ENCODE measurements at regions not wholly inside any gene's neighbourhood (a gene's known extent, or its start where the extent isn't known, plus 50 kb on each side); places are given as distances from the start of the nearest gene placed in this dataset.

DNA sequence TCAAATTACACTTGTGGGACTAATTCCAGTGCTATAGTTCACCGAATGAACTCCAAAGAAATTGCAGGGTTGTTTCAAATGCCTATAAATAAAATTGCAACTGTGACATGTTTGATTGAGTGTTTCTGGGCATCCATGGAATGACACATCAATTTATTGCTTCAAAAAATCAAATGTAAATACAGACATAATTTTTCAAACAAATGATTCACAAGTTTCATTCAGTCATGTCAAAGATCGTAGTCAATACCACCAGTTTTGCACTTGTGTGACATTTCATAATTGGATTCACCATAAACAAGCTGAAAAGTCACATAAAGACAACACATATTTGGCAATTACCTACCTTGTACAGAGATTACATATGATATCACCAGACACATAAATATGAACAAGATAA, 350.8 kb downstream of the CDH2 start:
- DNase-seq (ENCODE audit: low spot score): no peak

DNA sequence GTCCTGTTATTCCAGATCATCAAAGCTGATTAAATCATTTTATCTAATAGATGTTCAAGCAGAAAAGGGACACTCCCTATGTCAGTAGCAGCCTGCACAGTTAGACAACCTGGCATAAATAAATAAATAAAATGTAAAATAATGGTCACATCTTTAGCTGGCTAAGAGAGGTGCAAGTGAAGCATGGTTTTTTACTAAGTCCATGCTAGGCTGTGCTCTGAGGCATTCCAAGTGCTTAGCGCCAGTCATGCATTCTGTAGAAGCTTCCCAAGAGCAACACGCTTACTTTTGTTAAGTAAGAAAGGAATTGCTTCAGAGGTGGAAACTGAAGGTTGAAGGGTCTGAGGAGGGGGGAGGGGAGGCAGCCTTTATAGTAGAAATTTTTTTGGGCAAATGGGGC, 351.2 kb downstream of the CDH2 start:
- DNase-seq (ENCODE audit: low spot score): no peak

DNA sequence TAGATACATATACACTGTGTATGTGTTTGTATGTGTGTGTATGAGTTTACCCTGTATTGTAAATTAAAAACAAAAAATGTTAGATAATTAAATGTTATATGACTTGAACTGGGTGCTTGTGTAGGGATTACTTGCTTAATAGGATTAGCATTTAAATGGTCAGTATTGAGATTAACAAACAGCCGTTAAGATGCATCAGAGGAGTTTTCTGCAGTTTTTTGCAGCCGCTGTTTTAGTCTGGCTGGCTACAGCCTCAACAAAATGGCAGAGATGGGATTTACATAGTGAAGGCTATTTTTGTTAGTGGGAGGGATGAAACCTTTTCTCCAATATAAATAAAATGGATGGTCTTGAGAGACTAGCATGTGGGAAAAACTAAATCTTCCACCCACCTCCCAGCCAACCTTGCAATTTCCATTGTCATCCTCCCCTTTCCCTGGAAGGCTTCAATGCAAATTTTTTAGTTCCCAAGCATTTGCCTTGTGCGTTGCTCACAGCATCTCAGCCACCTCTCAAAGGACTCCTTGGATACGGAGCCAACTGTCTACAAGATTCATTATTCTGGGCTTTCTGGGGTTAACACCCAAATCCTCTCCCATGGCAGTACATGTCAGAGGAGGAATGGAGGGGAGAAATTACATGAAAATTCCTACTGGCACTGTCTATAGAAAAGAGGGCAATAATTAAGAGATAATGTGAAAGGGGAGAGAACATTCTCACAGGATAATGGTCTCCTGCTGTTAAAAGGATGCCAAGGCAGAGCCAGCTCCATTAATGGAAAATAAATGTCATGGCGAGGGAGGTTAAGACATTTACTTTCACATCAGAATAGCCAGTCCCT, 351.9 kb downstream of the CDH2 start:
- DNase-seq (ENCODE audit: low spot score): no peak

DNA sequence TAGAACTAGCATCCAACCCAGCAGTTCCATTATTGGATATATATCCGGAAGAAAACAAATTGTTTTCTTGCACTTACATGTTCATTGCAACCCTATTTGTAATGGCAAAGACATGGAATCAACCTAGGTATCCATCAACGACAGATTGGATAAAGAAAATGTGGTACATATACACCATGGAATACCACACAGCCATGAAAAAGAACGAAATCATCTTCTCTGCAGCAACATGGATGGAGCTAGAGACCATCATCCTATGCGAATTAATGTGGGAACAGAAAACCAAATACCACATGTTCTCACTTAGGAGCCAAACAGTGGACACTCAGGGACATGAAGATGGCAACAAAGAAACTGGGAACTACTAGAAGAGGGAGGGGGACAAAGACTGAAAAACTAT, 352.7 kb downstream of the CDH2 start:
- no peak for DNase-seq (ENCODE audit: low spot score)

DNA sequence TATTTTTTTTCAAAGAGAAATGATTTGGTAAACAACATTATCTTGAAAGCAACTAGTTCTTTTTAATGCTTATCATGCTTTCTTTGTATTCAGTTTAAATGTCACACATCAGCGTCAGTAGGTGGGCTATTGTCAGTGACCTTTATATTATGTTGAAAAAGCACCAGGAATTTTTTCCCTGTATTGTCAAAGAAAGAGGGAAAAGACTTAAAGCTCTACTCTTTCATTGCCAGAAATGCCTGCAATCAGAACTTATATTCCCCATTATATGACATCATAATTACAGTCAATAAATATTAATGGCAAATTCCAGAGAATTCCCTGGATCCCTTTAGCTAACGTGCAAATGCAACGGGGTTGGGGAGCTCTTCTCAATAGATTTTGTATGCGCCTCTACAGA, 353.9 kb downstream of the CDH2 start:
- DNase-seq (ENCODE audit: low spot score): no peak

- DNase-seq (ENCODE audit: low spot score): no peak
Measured at GRCh38 chr18:27808683-27809082, 368.2 kb downstream of the CDH2 start.

DNA sequence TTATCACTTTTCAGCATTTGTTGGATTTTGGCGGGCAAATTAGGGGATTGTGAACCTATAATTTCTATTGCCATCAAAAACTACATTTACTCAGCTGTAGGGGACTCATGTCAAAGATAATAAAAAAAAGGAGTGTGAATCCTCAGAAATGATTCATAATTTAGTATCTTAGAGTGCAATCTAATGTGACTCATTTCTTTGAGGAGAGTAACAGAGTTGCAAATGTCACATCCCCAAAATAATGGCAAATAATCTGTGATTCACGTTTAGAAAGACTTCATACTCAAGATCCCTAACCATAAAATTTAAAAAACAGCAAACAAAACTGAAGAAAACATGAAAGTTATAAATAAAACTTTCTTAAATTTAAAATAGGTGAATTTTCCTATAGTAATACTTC, 373.0 kb downstream of the CDH2 start:
- DNase-seq (ENCODE audit: low spot score): no peak

- DNase-seq (ENCODE audit: low spot score): no peak
Measured at GRCh38 chr18:27797484-27797883, 379.4 kb downstream of the CDH2 start.

- DNase-seq (ENCODE audit: low spot score): no peak
Measured at GRCh38 chr18:27794181-27794926, 382.6 kb downstream of the CDH2 start.

GRCh38 chr18:27793013-27793785, 383.7 kb downstream of the CDH2 start:
- DNase-seq (ENCODE audit: low spot score): no peak

GRCh38 chr18:27789406-27789805, 387.5 kb downstream of the CDH2 start:
- DNase-seq (ENCODE audit: low spot score): no peak

DNA sequence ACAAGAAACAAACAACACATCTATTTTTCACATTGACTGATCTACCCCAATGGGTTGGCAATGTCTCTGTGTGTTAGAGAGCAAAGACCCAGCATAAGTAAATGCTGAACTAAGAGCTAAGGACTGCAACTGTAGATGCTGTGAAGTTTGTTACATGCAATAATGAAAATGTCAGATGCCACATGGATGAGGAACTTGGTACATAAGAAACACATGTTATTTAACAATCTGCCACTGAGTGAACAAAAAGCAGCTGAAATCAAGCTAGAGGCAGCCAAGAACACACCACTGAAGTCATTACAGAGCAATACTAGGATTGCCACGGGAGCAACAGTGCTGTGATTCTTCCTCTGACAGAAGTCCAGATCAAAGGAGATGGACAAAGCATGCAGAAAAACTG, 389.4 kb downstream of the CDH2 start:
- DNase-seq (ENCODE audit: low spot score): no peak

DNA sequence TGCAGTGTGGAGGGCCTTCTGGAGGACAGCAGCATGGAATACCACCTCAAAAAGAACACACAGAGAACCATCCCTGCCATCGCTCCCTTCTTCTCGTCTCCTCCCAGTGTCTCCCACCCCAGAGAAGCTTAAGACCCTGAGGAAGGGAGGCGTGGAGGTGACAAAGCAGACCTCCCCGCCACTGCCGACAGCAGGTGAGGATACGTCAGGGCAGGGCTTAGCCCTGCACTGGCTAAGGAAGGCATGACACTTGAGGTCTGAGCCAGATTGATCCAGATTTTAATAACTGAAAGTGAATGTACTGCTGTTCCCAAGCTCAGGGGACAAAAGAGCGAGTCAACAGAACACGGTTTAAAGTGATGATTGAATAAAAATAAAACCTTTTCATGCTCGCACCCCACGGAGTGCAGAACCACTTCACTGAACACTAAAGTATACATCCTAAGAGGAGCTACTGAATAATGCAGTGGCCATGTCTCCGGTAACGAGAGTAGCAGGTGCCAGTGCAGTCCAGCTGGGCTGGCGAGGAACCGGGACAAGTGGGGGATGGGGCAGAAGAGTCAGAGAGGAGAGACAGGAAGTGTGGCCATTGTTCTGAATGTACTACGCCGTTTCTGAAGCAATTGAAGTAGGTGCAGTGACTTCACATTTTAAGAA, 391.0 kb downstream of the CDH2 start:
- no peak for DNase-seq (ENCODE audit: low spot score)

DNA sequence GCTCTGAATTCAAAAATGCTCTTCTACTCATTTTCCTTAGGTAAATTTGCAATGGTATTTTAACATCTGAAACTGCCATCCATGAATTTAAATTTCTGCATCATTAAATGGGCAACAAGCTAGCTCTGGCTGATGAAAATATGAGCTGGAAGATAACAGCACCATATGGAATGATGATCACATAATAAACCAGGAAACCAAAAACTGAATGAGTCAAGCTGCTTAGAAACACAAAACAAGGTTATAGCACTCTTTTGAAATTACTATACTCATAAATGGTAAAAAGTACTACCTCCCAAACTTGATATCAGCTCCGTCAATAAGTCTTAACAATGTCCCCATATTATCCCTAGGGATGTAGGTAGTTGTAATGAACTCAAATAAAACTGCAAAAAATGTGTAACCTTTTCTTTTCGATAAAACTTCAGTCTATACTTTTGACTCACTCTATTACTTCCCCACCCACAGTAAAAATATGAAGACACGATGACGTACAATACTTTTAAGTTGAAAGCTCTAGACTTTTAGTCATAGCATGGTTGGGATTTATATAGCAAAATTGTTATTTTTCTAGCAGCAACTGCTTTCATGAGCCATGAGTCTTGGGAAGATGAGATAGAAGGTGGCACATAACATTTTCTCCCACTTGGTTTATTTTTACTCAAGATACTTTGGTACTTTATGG, 396.7 kb downstream of the CDH2 start:
- DNase-seq (ENCODE audit: low spot score): no peak

DNA sequence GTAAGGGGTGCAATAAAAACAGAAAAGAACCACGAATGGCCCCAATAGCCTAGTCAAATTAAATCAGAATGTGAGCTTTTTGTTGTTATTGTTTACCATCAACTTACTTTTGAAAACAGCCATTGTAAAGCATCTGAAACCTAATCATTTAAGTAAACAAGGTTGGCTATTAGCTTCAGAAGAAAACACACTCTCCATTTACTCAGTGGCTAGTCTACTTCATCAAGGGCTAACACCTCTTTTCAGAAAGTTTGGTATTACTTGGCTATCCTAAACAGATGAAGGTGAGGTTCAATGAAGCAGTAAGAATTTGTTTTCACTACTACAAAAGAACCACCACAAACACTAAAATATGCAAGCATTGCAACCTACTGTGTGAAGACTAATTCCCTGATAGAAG, 398.0 kb downstream of the CDH2 start:
- no peak for DNase-seq (ENCODE audit: low spot score)

GRCh38 chr18:27778441-27778840, 398.5 kb downstream of the CDH2 start:
- DNase-seq (ENCODE audit: low spot score): peak; percentile 3

GRCh38 chr18:27772081-27772480, 404.8 kb downstream of the CDH2 start:
- no peak for DNase-seq (ENCODE audit: low spot score)

DNA sequence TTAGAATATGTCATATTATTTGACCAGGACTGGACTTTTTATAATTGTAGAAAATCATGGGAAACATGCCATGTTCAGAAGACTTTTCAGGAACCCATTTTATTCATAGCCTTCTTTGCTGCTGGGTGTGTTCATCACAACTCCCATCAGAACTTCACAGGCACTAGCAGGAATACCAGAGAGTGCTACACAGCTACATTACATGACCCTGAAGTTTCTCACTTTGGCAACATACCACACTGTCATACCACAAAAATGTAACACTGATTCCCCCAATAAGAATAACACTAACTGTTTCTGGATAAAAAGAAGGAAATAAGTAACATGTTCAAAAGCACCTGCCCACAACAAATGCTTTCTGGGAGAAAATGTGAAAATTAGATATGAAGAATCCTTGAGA, 405.4 kb downstream of the CDH2 start:
- no peak for DNase-seq (ENCODE audit: low spot score)

- DNase-seq (ENCODE audit: low spot score): no peak
Measured at GRCh38 chr18:27769152-27769551, 407.8 kb downstream of the CDH2 start.

DNA sequence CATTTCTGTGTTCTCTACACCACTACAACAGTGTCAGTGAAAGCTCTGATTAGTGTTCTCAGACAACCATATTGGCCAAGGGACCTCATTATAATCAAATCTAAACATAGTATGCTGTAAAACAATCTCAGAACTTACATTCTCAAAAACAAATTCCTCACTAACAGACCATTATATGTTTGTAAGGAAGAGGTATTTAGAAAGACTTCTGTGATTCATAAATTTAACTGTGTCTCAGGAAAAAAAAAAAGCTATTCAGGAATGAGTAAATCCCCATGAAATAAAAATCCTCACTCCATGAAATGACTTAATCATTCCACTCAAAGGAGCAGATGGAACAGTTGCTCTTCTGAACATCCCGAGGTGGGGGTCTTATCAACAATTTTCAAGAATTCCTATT, 413.0 kb downstream of the CDH2 start:
- DNase-seq (ENCODE audit: low spot score): no peak

DNA sequence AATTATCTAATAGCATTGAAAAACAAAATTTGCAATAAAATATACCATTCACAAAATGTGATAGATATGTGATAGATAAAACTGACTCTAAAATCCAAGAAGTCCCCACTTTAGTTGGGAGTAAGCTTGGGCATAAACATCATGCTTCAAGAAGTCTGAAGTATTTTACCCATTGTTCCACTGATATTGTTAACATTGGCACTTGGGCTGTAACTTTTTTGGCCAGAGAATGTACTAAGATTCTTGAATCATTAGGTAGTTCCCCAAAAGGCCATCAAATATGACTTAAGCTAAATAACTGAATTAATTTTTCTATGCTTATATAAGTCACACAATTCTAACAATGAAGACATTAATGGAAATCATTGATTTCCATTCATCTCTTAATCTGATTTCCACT, 413.6 kb downstream of the CDH2 start:
- no peak for DNase-seq (ENCODE audit: low spot score)

DNA sequence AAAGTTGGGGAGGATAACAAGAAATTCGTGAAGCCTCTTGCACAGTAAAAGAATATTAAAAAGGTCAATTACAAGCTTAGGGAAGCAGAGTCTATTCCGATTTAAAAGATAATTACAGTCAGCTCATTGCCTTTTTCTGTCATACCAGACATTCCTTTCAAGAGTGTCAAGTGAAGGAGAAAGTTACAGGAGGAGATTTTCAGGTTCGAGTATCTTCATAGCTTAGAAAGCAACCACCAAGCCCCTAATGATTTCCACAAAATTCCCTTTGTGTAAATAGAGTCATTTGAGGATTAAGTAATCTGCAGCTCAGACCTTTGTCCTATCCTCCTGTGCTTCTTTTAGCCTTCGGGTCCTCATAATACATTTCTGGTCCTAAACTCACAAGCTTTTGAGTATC, 414.9 kb downstream of the CDH2 start:
- no peak for DNase-seq (ENCODE audit: low spot score)
